Psoas muscle (tissue), 7 donors: ENCODE measurements at regions not wholly inside any gene's neighbourhood (a gene's known extent, or its start where the extent isn't known, plus 50 kb on each side); places are given as distances from the start of the nearest gene placed in this dataset.

Experiments
- ATAC-seq, 4 donors: fragments of 200-7000 bp; cut with Tn5 transposase; one replicate each; pipeline ENCODE4 v1.9.1; 2020; ENCODE audit warnings: moderate library complexity in 3 of 4, mild to moderate bottlenecking in 2 of 4
- DNase-seq, 2 donors: peaks; one replicate each; pipeline ENCODE4 v3.0.0-alpha.2; 2020
- H3K27ac ChIP-seq: fragments of 200-600 bp; one replicate; pipeline ENCODE4 v1.8.0; 2022
- H3K27me3 ChIP-seq, 3 donors: fragments of 200-600 bp in 1 of 3; one replicate each; pipeline versions ENCODE4 v1.6.1 to v1.8.0; 2013 to 2022; ENCODE audit warnings: low read length in 2 of 3, mild to moderate bottlenecking in 2 of 3, moderate library complexity in 1 of 3; ENCODE audit not compliant: insufficient read depth in 3 of 3
- H3K36me3 ChIP-seq, 2 donors: fragments of 200-600 bp in 1 of 2; one replicate each; pipeline versions ENCODE4 v1.6.1 to v1.8.0; 2013 to 2022; ENCODE audit warnings: low read depth in 1 of 2, mild to moderate bottlenecking in 1 of 2, moderate library complexity in 1 of 2; ENCODE audit not compliant: insufficient read depth in 1 of 2
- H3K4me1 ChIP-seq: fragments of 200-600 bp; one replicate; pipeline ENCODE4 v1.8.0; 2022
- H3K4me3 ChIP-seq: fragments of 200-600 bp; one replicate; pipeline ENCODE4 v1.8.0; 2022; ENCODE audit warnings: mild to moderate bottlenecking
- H3K9me3 ChIP-seq: fragments of 200-600 bp; one replicate; pipeline ENCODE4 v1.8.0; 2022
- CTCF ChIP-seq: fragments of 200-600 bp; IDR thresholded peaks from one replicate; pipeline ENCODE4 v1.8.0; 2022; ENCODE audit warnings: antibody characterized with exemption
- WGBS, 3 donors: extraction: QIAGEN DNeasy Blood & Tissue Kit; methylation state at CpG; one replicate each; pipeline versions ENCODE4 v1.1.6 to v1.1.7; 2013; 5-methylcytosine and 5-hydroxymethylcytosine counted together
- intact Hi-C, 2 donors: fragments of 100-400 bp; cut with DNase I; formaldehyde crosslinking; loops; one replicate each; pipeline versions ENCODE4 v1.11.0 to v1.14.2; 2022
- donor health status: healthy with polysubstance abuse.
- donor health status: DM: no; HTN: no; CAD: no; lungs with moderate emphysema.
- donor health status: Bipolar disorder and iron deficiency.
- donor health status: healthy.
- donor health status: DM: yes; HTN: yes; CAD: no.
- donor health status: DM: no; HTN: no; CAD: no.
- donor health status: DM: yes; HTN: yes; CAD: no.

GRCh38 chr16:26521626-26522025, 545.1 kb upstream of the C16orf82 start:
- no peak overlapping the region for H3K27ac ChIP-seq
- no peaks in the 10 kb centered on the region for H3K36me3 ChIP-seq
- intact Hi-C loops = loop anchor here in 1 of 2 donors (1.0 kb wide), 1 partner anchor 11 kb away; no protein-coding TSS in a partner anchor
- H3K27me3 ChIP-seq = no peaks in the 10 kb centered on the region
- H3K4me1 ChIP-seq = no peaks in the 10 kb centered on the region
- DNase-seq = no peak
- ATAC-seq = no peak
- TF ChIP-seq CTCF = no peak
- WGBS, 3 donors = 53 to 84% (median 58%) methylated on average over 4 of the region's 4 CpGs
- H3K4me3 ChIP-seq = no peak overlapping the region
- H3K9me3 ChIP-seq = no peaks in the 10 kb centered on the region

GRCh38 chr16:26524281-26524680, 542.4 kb upstream of the C16orf82 start:
- WGBS, 3 donors = 59 to 70% (median 65%) methylated on average over 6 of the region's 6 CpGs
- DNase-seq (no peak), ATAC-seq (no peak)
- H3K9me3 ChIP-seq = no peaks in the 10 kb centered on the region
- intact Hi-C loops = no loop called here
- TF ChIP-seq CTCF = no peak
- H3K27me3 ChIP-seq = no peaks in the 10 kb centered on the region
- no peaks in the 10 kb centered on the region for H3K36me3 ChIP-seq
- no peaks in the 10 kb centered on the region for H3K4me1 ChIP-seq
- no peak overlapping the region for H3K27ac ChIP-seq
- H3K4me3 ChIP-seq = no peak overlapping the region

- intact Hi-C loops = no loop called here
- no peak for TF ChIP-seq CTCF
- Histone ChIP-seq H3K4me3 (no peak overlapping the region), H3K4me1 (no peaks in the 10 kb centered on the region), H3K27me3 (no peaks in the 10 kb centered on the region), H3K36me3 (no peaks in the 10 kb centered on the region), H3K27ac (no peak overlapping the region), H3K9me3 (no peaks in the 10 kb centered on the region)
- no peak for DNase-seq
- no peak for ATAC-seq
- WGBS, 3 donors = 74 to 81% (median 76%) methylated on average over 3 of the region's 3 CpGs
Measured at GRCh38 chr16:26524846-26525245, 541.9 kb upstream of the C16orf82 start.

GRCh38 chr16:26525856-26526255, 540.9 kb upstream of the C16orf82 start:
- Histone ChIP-seq H3K4me3 (no peak overlapping the region), H3K4me1 (no peaks in the 10 kb centered on the region), H3K27ac (no peak overlapping the region), H3K9me3 (no peaks in the 10 kb centered on the region), H3K27me3 (no peaks in the 10 kb centered on the region), H3K36me3 (no peaks in the 10 kb centered on the region)
- intact Hi-C loops = no loop called here
- no peak for TF ChIP-seq CTCF
- DNase-seq = no peak
- no peak for ATAC-seq

GRCh38 chr16:26526633-26527032, 540.1 kb upstream of the C16orf82 start:
- H3K4me1 ChIP-seq = no peaks in the 10 kb centered on the region
- H3K4me3 ChIP-seq = no peak overlapping the region
- no peaks in the 10 kb centered on the region for H3K9me3 ChIP-seq
- no peaks in the 10 kb centered on the region for H3K36me3 ChIP-seq
- H3K27me3 ChIP-seq = no peaks in the 10 kb centered on the region
- WGBS, 3 donors = 48 to 57% (median 51%) methylated on average over 1 of the region's 1 CpG
- intact Hi-C loops = no loop called here
- TF ChIP-seq CTCF = no peak
- DNase-seq (no peak), ATAC-seq (no peak)
- H3K27ac ChIP-seq = no peak overlapping the region
